DND-41 (cell line): ENCODE measurements at regions not wholly inside any gene's neighbourhood (a gene's known extent, or its start where the extent isn't known, plus 50 kb on each side); places are given as distances from the start of the nearest gene placed in this dataset.

Experiments used
- ATAC-seq: fragments of 200-7000 bp; cut with Tn5 transposase; 3 replicates; pipeline ENCODE4 v1.9.1; 2021; ENCODE audit warnings: low read depth; ENCODE audit not compliant: insufficient read depth
- DNase-seq: peaks from one replicate; pipeline ENCODE4 v3.0.0-alpha.2; 2020
- H2AFZ ChIP-seq: 2 replicates; pipeline ENCODE4 v1.6.0; 2012; ENCODE audit warnings: low read depth, low read length
- H3K27ac ChIP-seq: 2 replicates; pipeline ENCODE4 v1.5.1; 2012; ENCODE audit warnings: low read length, inconsistent platforms
- H3K27me3 ChIP-seq: fragments of 200-600 bp; sonication (generic); 2 replicates; pipeline ENCODE4 v1.6.0; 2012; ENCODE audit warnings: low read length, mild to moderate bottlenecking, inconsistent platforms; ENCODE audit not compliant: insufficient read depth, poor library complexity
- H3K36me3 ChIP-seq: 2 replicates; pipeline ENCODE4 v1.5.1; 2012; ENCODE audit warnings: low read length, inconsistent platforms; ENCODE audit not compliant: insufficient read depth
- H3K4me1 ChIP-seq: 2 replicates; pipeline ENCODE4 v1.5.1; 2012; ENCODE audit warnings: mild to moderate bottlenecking, low read length; ENCODE audit not compliant: insufficient read depth
- H3K4me2 ChIP-seq: 2 replicates; pipeline ENCODE4 v1.6.0; 2012; ENCODE audit warnings: mild to moderate bottlenecking, moderate library complexity, low read length, inconsistent platforms; ENCODE audit not compliant: insufficient read depth
- H3K4me3 ChIP-seq, 2 experiments: fragments of 200-600 bp in 1 of 2; shearing (Covaris generic) in 1 of 2; 2 replicates each; pipeline ENCODE4 v1.5.1; 2012 to 2016; ENCODE audit warnings: inconsistent platforms in 2 of 2, low read length in 2 of 2, mild to moderate bottlenecking in 2 of 2, low read depth in 1 of 2, moderate library complexity in 1 of 2
- H3K79me2 ChIP-seq: 2 replicates; pipeline ENCODE4 v1.6.0; 2012; ENCODE audit warnings: low read length, inconsistent platforms; ENCODE audit not compliant: insufficient read depth
- H3K9ac ChIP-seq: 2 replicates; pipeline ENCODE4 v1.6.0; 2012; ENCODE audit warnings: low read depth, mild to moderate bottlenecking, inconsistent platforms, low read length, moderate library complexity
- H3K9me3 ChIP-seq: 2 replicates; pipeline ENCODE4 v1.5.1; 2012; ENCODE audit warnings: low read length, moderate library complexity, mild to moderate bottlenecking, inconsistent platforms; ENCODE audit not compliant: insufficient read depth, severe bottlenecking
- H4K20me1 ChIP-seq: 2 replicates; pipeline ENCODE4 v1.6.0; 2012; ENCODE audit warnings: low read length; ENCODE audit not compliant: insufficient read depth
- CTCF ChIP-seq: IDR thresholded peaks from 2 replicates; pipeline ENCODE4 v1.5.1; 2012; ENCODE audit warnings: borderline replicate concordance, low read length, moderate library complexity, mild to moderate bottlenecking; ENCODE audit not compliant: poor library complexity, severe bottlenecking; ENCODE audit errors: extremely low read depth
- EZH2 ChIP-seq: IDR thresholded peaks from 3 replicates; pipeline ENCODE4 v1.6.1; 2012; ENCODE audit warnings: borderline replicate concordance, low read depth, mild to moderate bottlenecking, moderate library complexity, low read length, inconsistent platforms; ENCODE audit not compliant: severe bottlenecking

DNA sequence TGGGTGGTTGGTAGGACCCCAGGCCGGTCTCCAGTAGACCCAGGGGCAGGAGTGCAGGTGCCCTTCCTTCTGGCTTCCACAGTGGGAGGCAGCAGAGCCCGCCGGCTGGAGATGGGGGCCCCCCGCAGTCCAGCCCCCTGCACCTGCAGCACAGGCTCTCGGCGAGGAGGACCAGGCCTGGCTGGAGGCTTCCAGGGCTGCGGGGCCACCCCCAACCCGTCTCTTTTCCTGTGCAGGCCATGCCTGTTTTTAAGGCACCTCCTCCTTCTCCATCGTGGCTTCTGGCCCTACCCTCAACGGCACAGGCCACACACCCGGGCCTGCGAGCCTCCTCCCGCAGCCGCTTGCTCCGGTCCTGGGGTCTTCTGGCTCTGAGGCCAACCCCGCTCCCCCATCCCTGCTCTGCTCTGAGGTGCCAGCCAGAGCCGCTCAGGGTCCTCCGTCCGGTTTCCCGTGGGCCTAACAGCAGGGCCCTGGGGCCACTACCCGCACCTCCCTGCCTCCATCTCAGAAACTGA is 77.2 kb upstream of the ANKRD10 start:
- Histone ChIP-seq H3K36me3 (no peaks in the 10 kb centered on the region), H4K20me1 (no peaks in the 10 kb centered on the region), H3K79me2 (no peaks in the 10 kb centered on the region), H3K4me1 (peaks cover 7% of the 10 kb centered on the region), H3K27ac (no peak overlapping the region), H3K9ac (no peak overlapping the region), H3K4me2 (no peak overlapping the region), H3K27me3 (peaks cover 5% of the 10 kb centered on the region), H2AFZ (no peak overlapping the region), H3K9me3 (no peaks in the 10 kb centered on the region), H3K4me3 (no peak overlapping the region)
- TF ChIP-seq CTCF: no peak
- no peak for TF ChIP-seq EZH2
- ATAC-seq (no peak), DNase-seq (no peak)

DNA sequence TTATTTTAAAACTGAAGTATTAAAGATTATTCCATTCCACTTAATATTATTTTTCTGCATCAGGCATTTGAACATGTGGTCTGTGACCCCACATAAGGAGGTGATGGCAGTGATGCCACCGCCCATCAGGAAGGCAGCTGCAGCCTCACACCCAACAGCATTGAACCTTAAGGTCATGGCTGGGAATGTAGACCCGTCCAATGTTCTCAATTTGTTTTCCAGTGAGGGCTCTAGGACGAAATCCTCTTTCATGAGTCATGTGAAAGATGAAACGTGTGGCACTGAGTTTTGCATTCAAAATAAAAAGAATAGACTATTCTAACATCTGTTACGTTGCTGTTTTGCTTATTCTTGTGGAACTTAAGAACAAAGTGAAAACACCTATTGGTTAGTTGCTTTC is 74.5 kb upstream of the ANKRD10 start:
- Histone ChIP-seq H3K9me3 (no peaks in the 10 kb centered on the region), H3K27ac (no peak overlapping the region), H3K4me1 (peaks cover 7% of the 10 kb centered on the region), H3K36me3 (no peaks in the 10 kb centered on the region), H4K20me1 (no peaks in the 10 kb centered on the region), H3K4me2 (no peak overlapping the region), H3K9ac (no peak overlapping the region), H3K4me3 (no peak overlapping the region), H2AFZ (no peak overlapping the region), H3K79me2 (no peaks in the 10 kb centered on the region), H3K27me3 (peaks cover 5% of the 10 kb centered on the region)
- no peak for ATAC-seq
- TF ChIP-seq EZH2: no peak
- TF ChIP-seq CTCF: no peak
- DNase-seq: no peak

- peaks cover 16% of the 10 kb centered on the region for H3K27me3 ChIP-seq
- H2AFZ ChIP-seq: no peak overlapping the region
- ATAC-seq (no peak), DNase-seq (no peak)
- no peaks in the 10 kb centered on the region for H3K9me3 ChIP-seq
- no peaks in the 10 kb centered on the region for H3K79me2 ChIP-seq
- H3K27ac ChIP-seq: no peak overlapping the region
- no peaks in the 10 kb centered on the region for H3K36me3 ChIP-seq
- H3K4me3 ChIP-seq: no peak overlapping the region
- H3K4me2 ChIP-seq: no peak overlapping the region
- no peaks in the 10 kb centered on the region for H3K4me1 ChIP-seq
- H4K20me1 ChIP-seq: no peaks in the 10 kb centered on the region
- no peak for TF ChIP-seq EZH2
- no peak for TF ChIP-seq CTCF
- no peak overlapping the region for H3K9ac ChIP-seq
Observed at GRCh38 chr13:110985541-110985940, 70.7 kb upstream of the ANKRD10 start.

GRCh38 chr13:110984798-110985197 is 69.9 kb upstream of the ANKRD10 start:
- peaks cover 16% of the 10 kb centered on the region for H3K27me3 ChIP-seq
- H3K9me3 ChIP-seq: no peaks in the 10 kb centered on the region
- H3K79me2 ChIP-seq: no peaks in the 10 kb centered on the region
- no peak for TF ChIP-seq CTCF
- no peak for TF ChIP-seq EZH2
- no peak overlapping the region for H3K4me3 ChIP-seq
- DNase-seq (no peak), ATAC-seq (no peak)
- no peaks in the 10 kb centered on the region for H3K36me3 ChIP-seq
- H4K20me1 ChIP-seq: no peaks in the 10 kb centered on the region
- H3K27ac ChIP-seq: no peak overlapping the region
- H3K4me2 ChIP-seq: no peak overlapping the region
- H3K9ac ChIP-seq: no peak overlapping the region
- H2AFZ ChIP-seq: no peak overlapping the region
- no peaks in the 10 kb centered on the region for H3K4me1 ChIP-seq
